Cardiac fibroblast (primary cell): ENCODE measurements at regions not wholly inside any gene's neighbourhood (a gene's known extent, or its start where the extent isn't known, plus 50 kb on each side); places are given as distances from the start of the nearest gene placed in this dataset.

Source experiments
- DNase-seq, 2 donors: peaks; one replicate each; pipeline versions ENCODE4 v3.0.0 to v3.0.0-alpha.2; 2010; ENCODE audit warnings: low read depth in 2 of 2
- H3K4me3 ChIP-seq, 2 donors: replicated peaks in 1 of 2; 1 replicate in 1 of 2; 2 replicates in 1 of 2; pipeline ENCODE4 v1.5.1; 2011; ENCODE audit warnings: low read depth in 2 of 2, low read length in 2 of 2, mild to moderate bottlenecking in 2 of 2, moderate library complexity in 1 of 2
- CTCF ChIP-seq: IDR thresholded peaks from one replicate; pipeline ENCODE4 v1.5.1; 2011; ENCODE audit warnings: low read depth, mild to moderate bottlenecking, low read length, inconsistent platforms

DNA sequence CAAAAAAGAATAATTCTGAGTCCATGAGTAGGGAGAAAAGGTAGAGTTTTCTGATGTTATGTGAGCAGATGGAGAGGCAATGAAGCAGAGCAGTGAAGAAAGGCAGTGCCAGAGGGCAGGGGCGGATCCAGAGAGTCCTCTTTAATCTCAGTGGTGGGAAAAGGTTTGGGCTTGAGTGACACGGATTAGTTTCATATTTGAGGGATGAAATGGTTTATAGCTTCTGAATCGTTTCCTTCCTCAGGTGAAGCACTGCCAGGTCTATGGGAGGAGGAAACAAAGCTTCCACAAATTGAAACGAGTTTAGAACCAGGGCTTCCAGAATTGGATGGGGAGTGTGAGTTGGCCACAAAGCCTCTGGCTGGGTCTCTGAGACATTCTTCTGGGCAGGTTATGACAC lies 517.0 kb upstream of the PAPPA start:
- DNase-seq = no peak
- TF ChIP-seq CTCF = no peak
- no peak overlapping the region for H3K4me3 ChIP-seq

GRCh38 chr9:115637661-115638060 lies 515.9 kb upstream of the PAPPA start:
- TF ChIP-seq CTCF = no peak
- DNase-seq = peak in 1 of 2 donors; percentile 23
- no peak overlapping the region for H3K4me3 ChIP-seq

DNA sequence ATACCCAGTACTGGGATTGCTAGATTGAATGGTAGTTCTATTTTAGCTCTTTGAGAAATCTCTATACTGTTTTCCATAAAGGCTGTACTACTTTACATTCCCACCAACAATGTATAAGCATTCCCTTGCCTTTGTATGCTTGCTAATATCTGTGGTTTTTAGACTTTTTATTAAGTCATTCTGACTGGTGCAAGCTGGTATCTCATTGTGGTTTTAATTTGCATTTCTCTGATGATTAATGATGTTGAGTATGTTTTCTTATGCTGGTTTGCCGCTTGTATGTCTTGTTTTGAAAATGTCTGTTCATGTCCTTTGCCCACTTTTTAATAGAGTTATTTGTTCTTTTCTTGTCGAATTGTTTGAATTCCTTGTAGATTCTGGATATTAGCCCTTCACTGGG lies 512.7 kb upstream of the PAPPA start:
- no peak for TF ChIP-seq CTCF
- H3K4me3 ChIP-seq = no peak overlapping the region
- DNase-seq = peak; percentile 64 to 95

DNA sequence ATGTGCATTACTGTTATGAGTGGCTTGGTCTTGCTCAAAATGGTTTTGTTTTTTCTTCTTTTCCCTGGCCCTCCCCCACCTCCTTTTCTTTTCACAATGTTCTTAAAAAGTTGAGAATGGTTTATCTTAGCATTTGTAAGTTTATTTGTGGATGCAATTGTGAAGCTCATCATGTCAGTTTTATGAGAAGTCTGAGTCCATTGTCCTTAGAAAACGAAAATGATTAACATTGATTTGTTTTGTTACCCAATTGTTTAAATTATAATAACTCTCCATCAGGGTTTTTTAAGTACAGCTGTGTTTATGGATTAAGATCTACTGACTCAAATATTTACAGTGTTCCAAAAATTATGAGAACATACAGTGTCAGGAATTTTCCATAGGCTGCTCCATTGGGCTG lies 511.3 kb upstream of the PAPPA start:
- no peak for TF ChIP-seq CTCF
- no peak overlapping the region for H3K4me3 ChIP-seq
- peak in 1 of 2 donors; percentile 36 for DNase-seq

- DNase-seq = peak in 1 of 2 donors; percentile 70
- no peak overlapping the region for H3K4me3 ChIP-seq
- no peak for TF ChIP-seq CTCF
These were observed 509.5 kb upstream of the PAPPA start for GRCh38 chr9:115643948-115644727.

GRCh38 chr9:115649991-115650472 lies 503.6 kb upstream of the PAPPA start:
- peak; percentile 92 to 100 for DNase-seq
- no peak for TF ChIP-seq CTCF
- H3K4me3 ChIP-seq = no peak overlapping the region

GRCh38 chr9:115650768-115651167 lies 502.8 kb upstream of the PAPPA start:
- TF ChIP-seq CTCF = no peak
- no peak overlapping the region for H3K4me3 ChIP-seq
- peak; percentile 58 to 95 for DNase-seq
